Activated B cell treated with CpG ODN at 0.5 μM for 24 hours (primary cell): ENCODE measurements at regions not wholly inside any gene's neighbourhood (a gene's known extent, or its start where the extent isn't known, plus 50 kb on each side); places are given as distances from the start of the nearest gene placed in this dataset.

Experiments
- ATAC-seq: fragments of 200-7000 bp; cut with Tn5 transposase; one replicate; pipeline ENCODE4 v1.10.0; 2021; ENCODE audit warnings: low read depth, mild to moderate bottlenecking, moderate library complexity
- CTCF ChIA-PET: fragments of 350-600 bp; sonication (Branson Sonifier 250); formaldehyde crosslinking; loops from one replicate; lab custom pipeline; 2021; ENCODE audit warnings: antibody characterized with exemption; lab: Charles Lee
- POLR2A ChIA-PET: fragments of 350-600 bp; sonication (Branson Sonifier 250); formaldehyde crosslinking; loops from one replicate; lab custom pipeline; 2021; ENCODE audit warnings: antibody characterized with exemption; lab: Charles Lee
- DNase-seq: peaks from one replicate; pipeline ENCODE4 v3.0.0; 2022
- H3K27ac Mint-ChIP-seq: one replicate; pipeline ENCODE4 v1.8.0; 2020; ENCODE audit warnings: mixed read lengths
- H3K27me3 Mint-ChIP-seq: one replicate; pipeline ENCODE4 v1.8.0; 2021; ENCODE audit warnings: mixed read lengths
- H3K36me3 Mint-ChIP-seq: one replicate; pipeline ENCODE4 v1.8.0; 2021; ENCODE audit warnings: low read depth, mixed read lengths
- H3K4me1 Mint-ChIP-seq: one replicate; pipeline ENCODE4 v1.8.0; 2021; ENCODE audit warnings: mixed read lengths
- H3K4me3 Mint-ChIP-seq: one replicate; pipeline ENCODE4 v1.8.0; 2020; ENCODE audit warnings: mild to moderate bottlenecking, mixed read lengths
- H3K9me3 Mint-ChIP-seq: one replicate; pipeline ENCODE4 v1.8.0; 2020; ENCODE audit warnings: mixed read lengths
- intact Hi-C: fragments of 100-400 bp; cut with micrococcal nuclease; formaldehyde crosslinking; loops from one replicate; pipeline ENCODE4 v1.15.1; 2024
- TF ChIP-seq, protein P1 (sequence below): fragments of 200-600 bp; IDR thresholded peaks from one replicate; pipeline ENCODE4 v1.8.0; 2022; ENCODE audit warnings: antibody characterized with exemption, mild to moderate bottlenecking

DNA sequence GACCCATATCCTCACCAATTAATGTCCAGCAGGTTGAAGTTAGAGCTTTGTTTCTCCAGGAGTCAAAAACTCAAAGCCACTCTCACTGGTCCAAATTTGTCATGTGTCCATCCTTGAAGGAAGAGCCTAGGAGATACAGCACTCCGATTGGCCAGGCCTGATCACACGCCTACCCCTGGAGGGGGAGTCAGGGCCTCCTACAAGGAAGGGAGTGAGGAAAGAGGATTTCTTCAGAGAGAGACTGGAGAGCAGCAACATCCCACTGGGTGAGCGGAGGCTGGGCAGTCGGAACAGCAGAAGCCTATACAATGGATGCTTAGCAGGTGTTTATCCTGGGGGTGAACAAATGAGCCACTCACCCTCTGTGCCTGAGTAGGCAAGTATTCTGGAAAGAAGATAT, 113.9 kb downstream of the TRIM29 start:
- Mint-ChIP-seq H3K4me1 (no peaks in the 10 kb centered on the region), H3K27ac (no peak overlapping the region), H3K4me3 (no peak overlapping the region), H3K27me3 (peaks cover under 1% of the 10 kb centered on the region), H3K36me3 (no peaks in the 10 kb centered on the region), H3K9me3 (no peaks in the 10 kb centered on the region)
- ATAC-seq (no peak), DNase-seq (no peak)
- intact Hi-C loops, result no loop called here
- TF ChIP-seq, protein P1, sequence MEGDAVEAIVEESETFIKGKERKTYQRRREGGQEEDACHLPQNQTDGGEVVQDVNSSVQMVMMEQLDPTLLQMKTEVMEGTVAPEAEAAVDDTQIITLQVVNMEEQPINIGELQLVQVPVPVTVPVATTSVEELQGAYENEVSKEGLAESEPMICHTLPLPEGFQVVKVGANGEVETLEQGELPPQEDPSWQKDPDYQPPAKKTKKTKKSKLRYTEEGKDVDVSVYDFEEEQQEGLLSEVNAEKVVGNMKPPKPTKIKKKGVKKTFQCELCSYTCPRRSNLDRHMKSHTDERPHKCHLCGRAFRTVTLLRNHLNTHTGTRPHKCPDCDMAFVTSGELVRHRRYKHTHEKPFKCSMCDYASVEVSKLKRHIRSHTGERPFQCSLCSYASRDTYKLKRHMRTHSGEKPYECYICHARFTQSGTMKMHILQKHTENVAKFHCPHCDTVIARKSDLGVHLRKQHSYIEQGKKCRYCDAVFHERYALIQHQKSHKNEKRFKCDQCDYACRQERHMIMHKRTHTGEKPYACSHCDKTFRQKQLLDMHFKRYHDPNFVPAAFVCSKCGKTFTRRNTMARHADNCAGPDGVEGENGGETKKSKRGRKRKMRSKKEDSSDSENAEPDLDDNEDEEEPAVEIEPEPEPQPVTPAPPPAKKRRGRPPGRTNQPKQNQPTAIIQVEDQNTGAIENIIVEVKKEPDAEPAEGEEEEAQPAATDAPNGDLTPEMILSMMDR, result no peak
- ChIA-PET POLR2A (no interaction called here), CTCF (no interaction called here)

DNA sequence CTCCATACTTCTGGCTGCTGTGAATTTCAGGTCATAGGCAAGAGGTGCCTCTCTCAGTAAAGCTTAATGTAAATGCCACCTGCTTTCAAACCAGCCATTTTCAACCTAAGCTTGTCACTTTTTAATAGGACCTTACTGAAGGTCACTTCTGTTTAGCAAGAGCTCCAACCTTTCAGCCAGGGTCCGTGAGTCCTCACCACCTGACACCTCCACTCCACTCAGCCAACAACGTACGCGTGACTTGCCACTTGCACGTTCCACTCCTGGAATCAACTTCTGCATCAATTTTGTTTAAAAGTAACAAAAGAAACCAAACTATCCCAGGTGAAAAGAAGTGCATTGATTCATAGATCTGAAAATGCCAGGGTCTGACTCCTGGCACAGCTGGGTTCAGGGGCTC, 114.4 kb downstream of the TRIM29 start:
- ATAC-seq, result no peak
- intact Hi-C loops, result no loop called here
- Mint-ChIP-seq H3K4me3 (no peak overlapping the region), H3K36me3 (no peaks in the 10 kb centered on the region), H3K27me3 (peaks cover 1% of the 10 kb centered on the region), H3K27ac (no peak overlapping the region), H3K9me3 (no peaks in the 10 kb centered on the region), H3K4me1 (no peaks in the 10 kb centered on the region)
- ChIA-PET POLR2A (no interaction called here), CTCF (no interaction called here)
- DNase-seq, result no peak
- TF ChIP-seq, protein P1, result no peak

DNA sequence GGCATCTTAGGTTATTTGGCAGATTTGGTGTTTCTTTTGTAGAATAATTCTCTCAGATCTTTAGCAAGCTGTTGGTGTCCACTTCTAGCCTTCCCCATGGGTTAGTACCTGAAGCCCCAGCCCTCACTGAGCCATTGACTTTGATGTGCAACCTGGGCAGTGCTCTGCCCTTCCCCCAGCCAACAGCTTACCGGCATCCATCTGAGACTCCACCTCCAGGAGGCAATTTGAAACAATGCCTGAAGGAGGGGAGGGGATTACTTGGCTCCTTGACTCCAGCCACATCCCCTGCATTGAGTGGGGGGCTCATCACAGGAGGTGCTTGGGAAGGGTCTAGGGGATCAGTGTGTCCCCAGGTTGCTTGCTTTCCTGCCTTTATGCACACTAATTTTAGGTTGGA, 114.8 kb downstream of the TRIM29 start:
- intact Hi-C loops, result no loop called here
- Mint-ChIP-seq H3K4me3 (no peak overlapping the region), H3K27ac (no peak overlapping the region), H3K9me3 (no peaks in the 10 kb centered on the region), H3K36me3 (no peaks in the 10 kb centered on the region), H3K27me3 (peaks cover 2% of the 10 kb centered on the region), H3K4me1 (no peaks in the 10 kb centered on the region)
- CTCF ChIA-PET, result no interaction called here
- DNase-seq, result no peak
- POLR2A ChIA-PET, result no interaction called here
- TF ChIP-seq, protein P1, result no peak
- ATAC-seq, result no peak

DNA sequence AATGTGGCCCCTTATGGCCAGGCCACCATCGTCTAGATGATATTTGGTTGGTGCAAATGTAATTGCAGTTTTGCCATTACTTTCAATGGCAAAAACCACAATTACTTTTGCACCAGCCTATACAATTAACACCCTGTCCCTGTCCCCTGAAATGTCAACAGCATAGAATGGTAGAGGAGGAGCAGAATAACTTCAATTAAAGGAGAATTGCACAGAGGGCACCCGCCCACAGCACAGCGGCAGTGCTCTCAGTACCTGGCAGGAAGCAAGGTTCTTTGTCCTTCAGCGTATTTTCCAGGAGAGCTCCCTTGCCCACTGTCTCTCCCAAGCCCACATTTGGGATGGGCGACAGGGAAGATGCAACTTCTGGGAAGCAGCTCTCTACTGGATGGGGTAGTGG, 115.3 kb downstream of the TRIM29 start:
- Mint-ChIP-seq H3K9me3 (no peaks in the 10 kb centered on the region), H3K4me1 (no peaks in the 10 kb centered on the region), H3K4me3 (no peak overlapping the region), H3K27me3 (peaks cover 6% of the 10 kb centered on the region), H3K36me3 (no peaks in the 10 kb centered on the region), H3K27ac (no peak overlapping the region)
- intact Hi-C loops, result no loop called here
- ChIA-PET POLR2A (no interaction called here), CTCF (no interaction called here)
- TF ChIP-seq, protein P1, result no peak
- ATAC-seq (no peak), DNase-seq (no peak)

DNA sequence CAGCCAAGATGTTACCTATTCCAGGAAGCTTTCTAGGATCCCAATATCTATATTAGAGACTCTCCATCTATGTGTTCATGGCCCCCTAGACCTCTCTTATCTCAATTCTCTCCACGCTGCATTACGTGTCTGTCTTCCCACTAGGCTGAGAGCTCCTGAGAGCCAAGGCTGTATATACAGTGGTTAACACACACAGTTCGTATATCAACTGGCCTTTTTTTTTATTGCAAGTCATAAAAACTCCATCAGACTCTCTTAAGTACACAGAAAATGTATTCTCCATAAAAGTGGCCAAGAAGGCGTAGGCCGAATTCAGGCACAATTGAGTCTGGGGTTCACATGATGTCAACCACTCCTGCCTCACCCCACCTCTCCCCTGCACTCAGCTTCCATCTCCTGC, 115.9 kb downstream of the TRIM29 start:
- no peaks in the 10 kb centered on the region for H3K4me1 Mint-ChIP-seq
- no peak for DNase-seq
- H3K4me3 Mint-ChIP-seq, result no peak overlapping the region
- H3K36me3 Mint-ChIP-seq, result no peaks in the 10 kb centered on the region
- peaks cover 9% of the 10 kb centered on the region for H3K27me3 Mint-ChIP-seq
- ChIA-PET POLR2A (no interaction called here), CTCF (no interaction called here)
- ATAC-seq, result no peak
- intact Hi-C loops, result no loop called here
- H3K27ac Mint-ChIP-seq, result no peak overlapping the region
- TF ChIP-seq, protein P1, result no peak
- H3K9me3 Mint-ChIP-seq, result no peaks in the 10 kb centered on the region
